Hematopoietic multipotent progenitor cell treated with erythropoietin and hydrocortisone succinate and interleukin-3 and kit ligand, for 17 days (in vitro differentiated cells): ENCODE measurements at regions not wholly inside any gene's neighbourhood (a gene's known extent, or its start where the extent isn't known, plus 50 kb on each side); places are given as distances from the start of the nearest gene placed in this dataset.

Experiments used
- DNase-seq: peaks from one replicate; pipeline ENCODE4 v3.0.0-alpha.2; 2015; ENCODE audit warnings: low spot score

- DNase-seq = no peak
Measured at GRCh38 chr21:25375675-25376074, 231.6 kb downstream of the MRPL39 start.

- no peak for DNase-seq
Measured at GRCh38 chr21:25373126-25374082, 233.9 kb downstream of the MRPL39 start.

GRCh38 chr21:25371841-25372425 is 235.3 kb downstream of the MRPL39 start:
- DNase-seq = no peak

GRCh38 chr21:25370311-25370744 is 237.0 kb downstream of the MRPL39 start:
- DNase-seq = no peak

GRCh38 chr21:25369524-25370300 is 237.6 kb downstream of the MRPL39 start:
- DNase-seq = no peak

- DNase-seq = no peak
Measured at GRCh38 chr21:25368531-25368930, 238.8 kb downstream of the MRPL39 start.

- DNase-seq = no peak
Measured at GRCh38 chr21:25366116-25366515, 241.2 kb downstream of the MRPL39 start.

GRCh38 chr21:25362375-25363267 is 244.7 kb downstream of the MRPL39 start:
- DNase-seq = no peak

GRCh38 chr21:25361765-25362164 is 245.5 kb downstream of the MRPL39 start:
- no peak for DNase-seq

- no peak for DNase-seq
Measured at GRCh38 chr21:25361097-25361496, 246.2 kb downstream of the MRPL39 start.

GRCh38 chr21:25360593-25360992 is 246.7 kb downstream of the MRPL39 start:
- no peak for DNase-seq

- DNase-seq = no peak
Measured at GRCh38 chr21:25359724-25360123, 247.6 kb downstream of the MRPL39 start.

GRCh38 chr21:25350056-25350455 is 257.2 kb downstream of the MRPL39 start:
- DNase-seq = no peak

GRCh38 chr21:25343774-25344545 is 263.3 kb downstream of the MRPL39 start:
- no peak for DNase-seq

- DNase-seq = no peak
Measured at GRCh38 chr21:25342816-25343215, 264.5 kb downstream of the MRPL39 start.

- no peak for DNase-seq
Measured at GRCh38 chr21:25341981-25342380, 265.3 kb downstream of the MRPL39 start.

GRCh38 chr21:25338415-25338814 is 268.9 kb downstream of the MRPL39 start:
- DNase-seq = no peak

GRCh38 chr21:25334046-25334730 is 273.1 kb downstream of the MRPL39 start:
- no peak for DNase-seq

GRCh38 chr21:25331286-25331685 is 276.0 kb downstream of the MRPL39 start:
- no peak for DNase-seq

GRCh38 chr21:25330266-25330665 is 277.0 kb downstream of the MRPL39 start:
- DNase-seq = no peak
